Stomach (tissue), 4 donors: ENCODE measurements at regions not wholly inside any gene's neighbourhood (a gene's known extent, or its start where the extent isn't known, plus 50 kb on each side); places are given as distances from the start of the nearest gene placed in this dataset.

Experiments
- POLR2A ChIP-seq, 4 donors: fragments of 450-650 bp; IDR thresholded peaks; one replicate each; pipeline ENCODE4 v1.6.1; 2016; ENCODE audit warnings: antibody characterized with exemption in 4 of 4, control low read depth in 2 of 4, mild to moderate bottlenecking in 1 of 4, moderate library complexity in 1 of 4
- POLR2AphosphoS5 ChIP-seq, 3 donors: sonication (generic); formaldehyde crosslinking; IDR thresholded peaks; one replicate each; pipeline ENCODE4 v1.6.1; 2016; ENCODE audit warnings: antibody characterized with exemption in 3 of 3
- TF ChIP-seq, protein P1 (sequence below), 7 experiments: fragments of 450-650 bp in 4 of 7; fragments of 200-600 bp in 3 of 7; sonication (generic) in 3 of 7; IDR thresholded peaks; one replicate each; pipeline ENCODE4 v1.5.1; 2016 to 2019; ENCODE audit warnings: antibody characterized with exemption in 7 of 7, control low read depth in 2 of 7, mild to moderate bottlenecking in 1 of 7

DNA sequence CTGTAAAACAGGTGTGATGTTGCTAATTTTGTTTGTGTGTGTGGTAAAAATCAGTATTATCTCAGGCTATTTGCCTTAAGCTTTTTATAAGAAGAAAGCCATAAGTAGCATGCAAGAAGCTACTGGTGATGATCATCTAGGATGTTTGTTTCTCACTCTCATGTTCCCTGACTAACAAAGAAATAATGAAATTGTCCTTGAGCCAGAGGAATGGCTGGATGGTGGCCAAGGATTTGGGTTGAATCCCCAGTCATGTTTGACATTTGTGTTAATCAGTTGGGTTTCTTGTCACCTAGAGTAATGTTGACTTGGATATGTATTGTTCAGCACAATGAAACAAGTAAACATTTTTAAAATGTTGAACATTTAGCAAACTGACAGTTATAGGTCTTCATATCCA is 496.8 kb upstream of the ZEB2 start:
- TF ChIP-seq POLR2A (IDR thresholded peaks at IDR 0.05) (no peak), POLR2AphosphoS5 (IDR thresholded peaks at IDR 0.05) (no peak)
- TF ChIP-seq, protein P1, sequence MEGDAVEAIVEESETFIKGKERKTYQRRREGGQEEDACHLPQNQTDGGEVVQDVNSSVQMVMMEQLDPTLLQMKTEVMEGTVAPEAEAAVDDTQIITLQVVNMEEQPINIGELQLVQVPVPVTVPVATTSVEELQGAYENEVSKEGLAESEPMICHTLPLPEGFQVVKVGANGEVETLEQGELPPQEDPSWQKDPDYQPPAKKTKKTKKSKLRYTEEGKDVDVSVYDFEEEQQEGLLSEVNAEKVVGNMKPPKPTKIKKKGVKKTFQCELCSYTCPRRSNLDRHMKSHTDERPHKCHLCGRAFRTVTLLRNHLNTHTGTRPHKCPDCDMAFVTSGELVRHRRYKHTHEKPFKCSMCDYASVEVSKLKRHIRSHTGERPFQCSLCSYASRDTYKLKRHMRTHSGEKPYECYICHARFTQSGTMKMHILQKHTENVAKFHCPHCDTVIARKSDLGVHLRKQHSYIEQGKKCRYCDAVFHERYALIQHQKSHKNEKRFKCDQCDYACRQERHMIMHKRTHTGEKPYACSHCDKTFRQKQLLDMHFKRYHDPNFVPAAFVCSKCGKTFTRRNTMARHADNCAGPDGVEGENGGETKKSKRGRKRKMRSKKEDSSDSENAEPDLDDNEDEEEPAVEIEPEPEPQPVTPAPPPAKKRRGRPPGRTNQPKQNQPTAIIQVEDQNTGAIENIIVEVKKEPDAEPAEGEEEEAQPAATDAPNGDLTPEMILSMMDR (IDR thresholded peaks at IDR 0.05), result no peak
